C4-2B (cell line): ENCODE measurements at regions not wholly inside any gene's neighbourhood (a gene's known extent, or its start where the extent isn't known, plus 50 kb on each side); places are given as distances from the start of the nearest gene placed in this dataset.

Experiments used
- CTCF ChIP-seq: fragments of 450-650 bp; conservative IDR thresholded peaks from 2 replicates; pipeline ENCODE4 v1.5.1; 2017; ENCODE audit warnings: mild to moderate bottlenecking
- ZFX ChIP-seq: fragments of 450-650 bp; IDR thresholded peaks from 2 replicates; pipeline ENCODE4 v1.6.1; 2017

GRCh38 chr4:30879855-30880598 is 159.9 kb downstream of the PCDH7 start:
- TF ChIP-seq CTCF (no peak), ZFX (no peak)
